HG03460 (cell line): ENCODE measurements at regions not wholly inside any gene's neighbourhood (a gene's known extent, or its start where the extent isn't known, plus 50 kb on each side); places are given as distances from the start of the nearest gene placed in this dataset.

Experiments
- ATAC-seq: cut with Tn5 transposase; IDR thresholded peaks from one replicate; pipeline ENCODE4 v1.9.1; 2021; ENCODE audit not compliant: unreplicated experiment

DNA sequence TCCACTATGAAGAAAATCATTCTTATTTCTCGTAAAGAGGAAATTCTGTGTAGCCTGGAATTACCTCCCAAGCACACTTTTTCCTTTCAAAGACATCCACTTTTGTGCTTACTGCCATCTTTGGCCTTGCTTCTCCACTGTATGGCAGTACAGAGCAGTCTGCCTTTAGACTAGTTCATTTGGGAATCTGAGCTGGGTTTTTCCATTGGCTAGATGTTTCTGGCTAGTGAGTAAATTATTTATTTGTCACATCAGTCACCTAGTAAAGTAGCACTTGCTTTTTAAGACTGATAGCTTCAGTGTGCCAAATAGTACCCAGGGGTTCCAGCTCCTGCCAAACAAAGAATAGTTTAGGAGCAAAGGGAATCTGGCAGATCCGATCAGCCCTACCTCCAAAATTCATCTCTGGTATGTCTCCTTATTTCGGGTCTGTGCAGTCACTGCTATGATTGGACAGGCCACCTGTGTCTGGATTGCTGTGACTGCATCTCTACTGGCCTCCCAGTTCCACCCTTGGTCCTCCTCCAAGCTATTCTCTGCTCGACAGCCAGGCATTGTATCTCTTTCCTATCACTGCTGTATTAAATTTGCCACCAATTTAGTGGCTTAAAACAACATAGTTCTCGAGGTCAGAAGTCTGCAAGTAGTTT, 97.6 kb downstream of the NUDT12 start:
- ATAC-seq: no peak

DNA sequence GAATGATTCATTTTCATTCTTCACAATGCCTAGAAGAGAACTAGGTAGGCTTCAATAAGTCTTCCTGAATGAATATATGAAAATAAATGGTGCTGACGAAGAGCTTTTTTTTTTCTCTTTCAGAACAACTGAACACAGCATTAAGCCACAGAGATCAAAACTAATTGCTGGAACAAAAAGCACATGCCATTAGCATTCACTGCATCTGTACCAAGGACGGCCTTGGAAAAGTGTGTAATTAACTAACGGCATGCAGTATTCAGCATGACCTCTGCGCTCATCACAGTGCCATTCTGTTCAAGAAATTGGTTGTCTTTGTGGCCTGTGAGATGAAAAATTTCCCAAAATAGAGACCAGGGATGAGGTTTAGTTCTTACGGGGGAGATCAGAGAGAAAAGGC, 99.3 kb downstream of the NUDT12 start:
- ATAC-seq: no peak

DNA sequence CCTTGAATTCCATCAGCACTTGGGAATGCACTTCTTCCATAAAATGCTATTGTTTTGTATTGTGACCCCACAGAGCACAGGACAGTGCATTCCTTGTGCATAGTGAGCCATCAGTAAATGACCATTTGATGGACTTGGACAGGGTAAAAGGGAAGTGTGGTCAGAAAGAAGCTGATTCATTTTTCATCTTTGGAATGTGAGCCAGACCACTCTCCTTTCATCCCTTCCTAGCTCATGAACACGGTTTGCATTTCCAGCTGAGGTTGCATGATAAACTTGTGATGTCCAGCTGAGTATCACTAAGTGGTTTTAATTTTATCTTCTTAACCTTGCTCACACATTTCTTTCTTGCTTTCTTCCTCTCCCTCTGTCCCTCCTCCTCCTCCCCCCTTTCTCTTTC, 101.3 kb downstream of the NUDT12 start:
- no peak for ATAC-seq

DNA sequence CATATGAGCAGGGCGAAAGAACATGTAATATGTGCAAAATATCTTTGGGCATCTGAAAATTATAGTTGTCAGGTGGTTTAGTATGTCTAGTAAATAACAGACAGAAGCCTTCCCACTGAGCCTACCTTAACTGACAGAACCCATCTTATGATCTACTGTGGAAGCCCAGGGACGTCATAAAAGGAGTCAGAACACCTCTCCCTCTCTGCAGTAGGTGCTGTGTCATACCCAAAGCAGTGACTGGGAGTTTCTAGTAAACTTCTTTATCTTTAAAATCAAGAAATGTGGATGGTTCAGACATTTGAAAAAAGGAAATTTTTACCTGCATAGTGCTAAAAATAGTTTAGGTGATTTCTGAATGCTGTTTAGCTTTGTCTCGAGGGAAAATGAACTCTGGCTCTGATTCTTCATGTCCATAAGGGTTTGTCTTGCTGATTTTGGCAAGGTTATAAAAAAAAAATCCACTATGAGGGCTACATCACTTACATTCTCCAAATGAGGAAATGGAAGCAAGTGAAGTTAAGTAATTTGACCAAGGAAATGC, 104.0 kb downstream of the NUDT12 start:
- ATAC-seq: no peak

DNA sequence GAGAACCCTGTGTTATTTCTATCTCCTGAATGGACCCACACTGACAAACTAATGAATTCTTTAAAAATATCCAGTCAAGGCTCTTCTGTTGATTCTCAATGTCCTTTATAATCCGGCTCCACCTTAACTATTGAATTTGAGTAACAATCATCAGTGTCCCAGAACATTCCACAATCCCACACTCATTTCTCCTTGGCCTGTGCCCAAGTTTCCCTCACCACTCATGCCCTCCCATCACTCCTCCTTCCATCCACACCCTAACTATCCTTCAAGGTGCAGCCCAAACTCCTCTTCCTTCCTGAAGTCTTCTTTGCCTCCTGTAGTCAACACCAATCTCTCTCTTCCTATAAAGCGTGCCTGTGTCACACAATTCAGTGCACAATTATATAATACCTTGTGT, 106.1 kb downstream of the NUDT12 start:
- no peak for ATAC-seq

DNA sequence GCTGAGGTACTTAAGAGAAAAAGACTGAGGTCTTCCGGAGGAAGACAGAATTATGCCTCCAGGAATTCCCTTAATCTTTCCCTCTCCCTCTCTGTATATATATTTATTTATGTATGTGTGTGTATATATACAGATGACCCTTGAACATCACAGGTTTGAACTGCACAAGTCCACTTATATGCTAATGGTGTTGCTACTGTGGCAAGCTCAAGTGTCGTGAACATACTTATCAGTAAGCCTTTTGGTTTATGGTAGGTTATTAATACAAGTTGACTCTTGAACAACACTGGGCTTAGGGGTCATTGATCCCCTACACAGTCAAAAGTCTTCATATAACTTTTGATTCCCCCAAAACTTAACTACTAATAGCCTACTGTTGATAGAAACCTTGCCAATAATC, 106.8 kb downstream of the NUDT12 start:
- ATAC-seq: no peak

DNA sequence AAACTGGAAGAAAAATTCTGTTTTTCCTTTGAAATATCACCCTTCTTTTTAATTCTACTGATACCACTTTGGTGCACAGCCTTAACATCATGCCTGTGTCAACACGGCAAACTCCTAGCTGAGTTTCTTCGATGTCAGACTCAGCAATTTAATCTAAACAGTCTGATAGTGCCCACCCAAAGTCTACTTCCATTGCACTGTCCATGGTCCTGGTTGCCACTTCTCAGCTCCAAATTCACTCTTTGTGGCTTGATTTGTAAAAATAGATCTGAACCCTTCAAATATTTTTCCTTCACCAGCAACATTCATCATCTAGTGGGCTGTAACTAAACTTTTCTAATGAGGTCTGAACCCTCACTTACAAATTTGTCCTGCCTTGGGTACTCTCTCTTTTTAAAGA, 107.8 kb downstream of the NUDT12 start:
- ATAC-seq: no peak

DNA sequence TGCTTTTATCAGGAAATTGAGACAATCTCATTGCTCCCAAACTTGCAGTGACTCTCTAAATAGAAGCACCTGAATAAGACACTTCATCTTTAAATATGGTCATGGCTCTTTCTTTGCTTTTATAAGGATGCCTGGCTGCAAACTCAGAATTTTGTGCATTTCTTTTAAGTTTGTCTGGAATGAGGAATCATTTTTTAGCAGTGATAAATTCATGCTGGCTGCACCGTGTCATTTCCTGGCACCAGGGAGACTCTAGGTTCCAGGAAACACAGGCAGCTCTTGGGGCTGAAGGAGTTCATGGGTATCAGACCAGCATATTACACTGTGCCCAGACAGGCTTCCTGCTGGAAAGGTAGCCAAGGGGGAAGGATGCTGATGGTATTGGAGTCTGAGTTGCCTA, 109.9 kb downstream of the NUDT12 start:
- no peak for ATAC-seq

DNA sequence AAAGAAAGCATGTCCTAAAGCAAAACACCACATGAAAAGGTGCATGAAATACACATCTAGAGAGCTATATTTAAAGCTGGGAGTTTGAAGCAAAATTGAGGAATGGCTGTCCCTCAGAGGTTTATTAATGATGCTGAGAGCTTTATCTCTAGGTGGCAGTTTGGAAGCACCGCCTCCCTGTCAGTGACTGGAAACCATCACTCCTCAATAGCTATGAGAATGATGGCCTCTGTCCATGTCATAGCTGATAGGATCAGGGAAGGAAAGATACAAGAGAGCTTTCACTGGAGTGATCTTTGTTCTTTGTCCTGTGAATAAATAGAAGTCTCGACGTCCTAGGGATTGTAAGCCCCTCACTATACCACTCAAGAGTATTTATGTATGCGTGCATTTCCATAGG, 110.5 kb downstream of the NUDT12 start:
- no peak for ATAC-seq

DNA sequence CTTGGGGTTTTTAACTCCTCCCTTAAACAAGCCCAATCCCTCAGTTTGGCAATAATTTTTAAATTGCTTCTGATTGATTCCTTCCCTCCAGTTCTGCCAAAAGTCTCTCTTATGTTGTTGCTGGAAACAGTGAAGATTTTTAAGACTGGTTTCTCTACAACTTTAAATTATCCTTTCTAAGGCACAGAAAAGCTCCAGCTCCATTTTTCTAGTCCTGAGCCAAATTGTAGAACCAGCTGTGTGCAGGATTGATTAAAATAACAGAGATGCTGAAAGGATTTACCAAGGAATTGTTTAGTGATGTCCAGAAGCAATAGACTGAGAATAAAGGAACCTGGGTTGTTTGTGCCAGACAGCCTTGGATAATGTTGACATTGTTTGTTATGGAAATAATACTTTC, 111.3 kb downstream of the NUDT12 start:
- ATAC-seq: no peak

DNA sequence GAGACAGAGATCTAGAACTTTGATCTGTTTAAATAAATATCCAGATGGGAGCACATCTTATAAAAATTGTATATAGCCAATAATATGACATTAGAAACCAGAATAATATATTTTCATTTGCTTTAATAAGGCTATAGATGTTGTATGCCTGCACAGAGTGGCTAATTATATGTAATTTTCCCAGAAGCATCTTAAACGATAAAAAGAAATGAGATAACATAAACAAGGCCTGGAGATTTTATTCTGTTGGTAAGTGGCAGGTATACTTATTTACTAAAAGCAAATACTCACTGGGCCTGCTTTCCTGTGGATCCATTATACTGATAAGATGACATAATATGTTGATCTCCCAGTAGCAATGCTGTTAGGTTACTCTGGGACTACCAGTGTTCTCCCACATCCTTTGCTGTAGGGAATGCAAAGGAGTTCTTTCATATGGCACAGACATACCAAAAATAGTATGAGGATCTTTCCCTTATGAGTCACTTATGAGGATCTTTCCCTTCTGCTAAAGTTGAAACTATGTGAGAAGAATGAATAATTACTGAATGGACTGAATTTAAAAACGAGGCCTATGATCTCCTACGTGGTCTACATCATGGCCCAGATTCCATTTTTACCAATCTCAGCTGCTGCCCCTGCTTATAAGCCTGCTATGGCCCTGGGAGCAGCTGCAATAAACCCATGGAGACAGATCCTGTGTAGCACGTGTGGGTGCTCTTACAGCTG, 112.1 kb downstream of the NUDT12 start:
- no peak for ATAC-seq

DNA sequence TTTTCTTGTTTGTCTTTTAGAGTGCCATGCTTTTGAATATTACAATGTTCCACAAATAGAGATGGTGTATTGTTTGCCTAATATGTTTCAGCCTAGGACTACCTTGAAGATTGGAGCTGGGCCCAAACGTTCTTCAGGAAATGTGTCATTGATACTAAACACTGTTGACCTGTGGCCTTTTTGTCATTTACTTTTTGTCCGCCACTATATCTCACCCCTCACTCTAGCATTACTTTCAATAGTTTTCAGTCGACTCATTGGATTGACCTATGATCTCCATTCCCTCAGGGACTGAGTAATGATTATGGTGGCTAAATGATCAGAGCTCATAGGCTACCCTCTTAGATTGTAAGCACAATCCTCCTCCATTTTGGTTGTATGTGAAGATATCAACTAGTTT, 115.8 kb downstream of the NUDT12 start:
- no peak for ATAC-seq

DNA sequence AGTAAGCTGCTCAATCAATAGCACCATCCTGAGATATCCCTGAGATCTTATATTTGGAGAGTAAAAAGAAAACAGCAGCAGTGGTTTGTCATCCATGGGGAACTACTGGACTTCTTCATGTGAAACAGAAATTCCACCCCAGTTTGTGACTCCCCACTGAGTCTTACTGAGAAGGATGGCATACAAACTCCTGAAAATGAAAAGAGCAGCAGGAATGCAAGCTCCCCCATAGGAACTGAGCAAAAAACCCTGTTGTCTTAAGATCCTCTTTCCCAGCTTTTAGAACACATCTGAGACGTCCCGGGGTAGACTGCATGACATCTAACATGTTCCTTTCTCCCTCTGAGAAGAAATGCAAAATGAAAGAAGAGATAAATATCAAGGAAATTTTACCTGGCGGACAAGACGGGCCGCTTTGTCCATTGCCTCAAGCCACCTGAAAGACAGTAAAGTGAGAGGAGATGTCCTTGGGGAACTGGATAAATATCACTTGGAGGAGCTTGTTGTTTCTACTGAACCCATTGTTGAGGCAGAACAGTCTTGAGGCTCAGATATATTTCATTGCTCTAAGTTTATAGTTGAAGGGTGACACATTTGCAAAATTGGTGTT, 117.1 kb downstream of the NUDT12 start:
- no peak for ATAC-seq

DNA sequence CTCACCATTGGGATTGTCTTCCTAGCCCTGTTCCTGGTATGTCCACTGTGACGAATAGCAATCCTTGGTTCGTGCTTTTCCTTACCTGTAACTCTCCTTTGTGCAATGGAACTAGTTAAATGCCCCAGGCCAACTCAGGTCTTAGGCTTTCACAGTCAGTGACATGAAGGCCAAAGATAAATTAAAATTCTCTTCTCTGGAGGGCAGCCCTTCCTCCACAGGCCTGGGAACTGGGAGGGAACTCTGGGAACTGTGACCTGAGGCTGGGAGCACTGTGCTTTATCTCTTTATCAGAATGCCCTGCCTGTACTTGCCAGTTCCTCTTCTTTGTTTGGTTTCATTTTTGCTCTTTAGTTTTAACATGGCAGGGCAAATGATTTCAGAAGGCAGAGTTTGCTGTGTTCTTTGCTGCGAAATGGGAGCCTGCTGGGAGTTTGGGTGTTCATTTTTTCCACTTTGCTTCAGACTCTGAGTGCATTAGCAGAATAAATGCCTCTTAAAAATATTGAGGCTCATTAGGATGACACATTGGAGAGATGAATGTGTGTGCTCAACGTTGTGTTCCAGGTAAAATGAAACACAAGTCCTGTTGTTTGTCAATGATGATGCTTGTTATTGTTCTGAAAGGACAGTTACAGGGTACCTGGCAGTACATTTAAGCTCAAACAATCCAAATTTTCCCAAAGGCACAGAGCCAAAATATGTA, 118.1 kb downstream of the NUDT12 start:
- ATAC-seq: no peak

DNA sequence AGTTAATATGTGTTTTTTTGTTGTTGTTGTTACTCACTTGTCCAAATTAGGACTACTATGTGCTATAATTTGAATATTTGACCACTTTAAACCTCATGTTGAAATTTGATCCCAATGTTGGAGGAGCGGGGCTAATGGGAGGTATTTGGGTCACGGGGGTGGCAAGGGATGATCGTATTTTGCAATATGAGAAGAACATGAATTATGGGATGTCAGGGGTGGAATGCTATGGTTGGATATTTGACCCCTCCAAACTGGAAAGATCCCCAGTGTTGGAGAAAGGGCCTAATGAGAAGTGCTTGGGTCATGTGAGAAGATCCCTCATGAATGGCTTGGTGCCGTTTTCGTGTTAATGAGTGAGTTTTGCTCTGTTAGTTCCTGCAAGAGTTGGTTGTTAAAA, 119.8 kb downstream of the NUDT12 start:
- ATAC-seq: no peak

DNA sequence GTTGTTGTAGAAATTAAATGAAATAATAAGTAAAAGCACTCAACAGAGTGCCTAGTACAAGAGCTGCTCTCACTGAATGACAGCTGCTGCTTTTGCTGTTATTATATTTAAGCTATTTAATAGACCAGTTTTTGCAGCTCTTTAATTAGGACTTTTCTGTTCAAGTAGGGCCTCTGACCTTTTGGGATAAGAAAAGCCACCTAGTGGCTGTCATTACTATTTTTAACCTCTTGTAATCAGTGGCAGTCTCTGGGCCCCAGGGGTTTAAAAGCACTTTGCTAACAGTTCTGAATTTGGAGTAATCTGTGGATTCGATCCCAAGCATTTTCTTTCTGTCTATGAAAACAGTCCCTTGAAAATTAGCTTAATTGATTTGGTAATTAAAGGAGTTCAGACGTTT, 121.1 kb downstream of the NUDT12 start:
- ATAC-seq: no peak

DNA sequence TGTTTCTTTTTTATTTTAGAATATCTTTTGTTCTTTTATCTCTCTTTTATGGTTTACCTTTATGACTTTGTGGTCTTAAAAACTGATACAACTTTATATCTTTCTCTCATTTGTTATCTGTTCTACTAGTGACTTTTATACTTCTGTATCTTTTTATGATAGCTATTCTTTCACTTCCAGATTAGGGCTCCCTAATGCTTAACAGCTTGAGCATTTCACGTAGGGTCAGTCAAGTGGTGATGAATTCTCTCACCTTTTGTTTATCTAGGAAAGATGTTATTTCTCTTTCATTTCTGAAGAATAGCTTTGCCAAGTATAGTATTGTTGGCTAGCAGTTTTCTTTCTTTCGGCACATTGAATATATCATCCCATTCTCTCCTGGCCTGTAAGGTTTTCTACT, 123.6 kb downstream of the NUDT12 start:
- ATAC-seq: no peak

DNA sequence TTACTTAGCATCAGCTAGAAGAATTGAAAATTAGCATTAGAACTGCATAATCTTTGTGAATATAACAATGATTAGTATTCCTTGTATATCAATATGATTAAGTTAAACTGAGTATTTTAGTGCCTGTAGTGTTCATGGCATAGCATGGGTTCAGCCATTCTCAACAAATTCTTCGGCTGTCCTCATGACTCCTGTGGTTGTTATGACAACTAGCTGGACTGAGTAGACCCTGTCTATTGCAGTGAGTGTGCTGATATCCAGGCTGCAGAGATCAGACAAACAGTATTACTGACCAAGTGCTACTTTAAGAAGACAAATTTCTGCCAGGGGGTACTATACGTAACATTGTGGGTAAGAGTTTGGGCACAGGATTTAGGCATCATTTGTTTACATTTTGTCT, 125.9 kb downstream of the NUDT12 start:
- no peak for ATAC-seq

DNA sequence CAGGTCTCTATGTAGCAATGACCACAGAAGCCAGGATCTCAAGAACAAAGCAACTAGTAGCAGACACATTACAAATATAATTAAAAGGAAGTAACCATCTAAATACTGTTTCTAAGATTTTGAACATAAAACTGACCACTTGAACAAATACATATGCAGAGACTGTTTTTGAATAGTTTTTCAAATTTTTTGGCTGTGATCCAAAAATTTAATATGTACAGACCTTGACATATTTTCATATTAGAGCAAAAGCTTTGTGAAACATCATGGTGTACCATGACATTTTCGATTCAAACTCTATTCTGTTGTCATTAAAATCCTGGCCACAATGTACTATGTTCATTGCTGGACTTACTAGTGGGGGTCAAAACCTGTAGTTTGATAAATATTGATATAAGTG, 126.5 kb downstream of the NUDT12 start:
- no peak for ATAC-seq

DNA sequence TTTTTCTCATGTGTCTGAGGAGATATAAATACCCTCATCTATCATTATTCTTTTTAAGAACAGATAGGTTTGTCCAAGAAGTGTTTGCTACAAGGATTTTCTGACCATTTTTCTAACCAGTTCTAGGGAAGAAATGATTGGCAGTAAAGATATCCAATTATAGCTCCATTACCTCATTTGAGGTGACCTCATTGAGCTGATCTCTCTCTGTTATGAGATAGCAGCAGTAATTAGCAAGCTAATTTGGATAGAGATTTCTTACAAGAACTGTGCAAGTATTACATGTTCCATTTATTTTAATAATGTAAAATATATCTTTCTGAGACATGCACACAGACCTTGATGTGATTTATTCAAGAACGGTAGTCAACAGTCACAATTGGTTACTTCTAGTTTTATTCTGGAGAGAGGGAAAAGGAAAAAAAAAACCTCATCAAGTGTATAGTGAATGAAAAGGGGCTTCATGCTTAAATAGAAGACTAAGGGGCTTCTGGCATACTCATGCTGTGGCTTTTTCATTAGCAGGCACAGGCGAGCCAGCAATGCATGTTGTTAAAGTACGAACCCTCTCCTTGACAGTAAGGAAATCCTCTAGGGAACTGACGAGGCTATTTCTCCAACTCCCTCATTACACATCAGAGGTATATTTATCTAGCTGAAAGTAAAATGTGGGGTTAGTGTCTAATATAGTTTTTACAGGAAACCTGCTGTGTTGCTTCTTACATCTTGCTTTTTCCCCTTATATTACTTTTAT, 127.3 kb downstream of the NUDT12 start:
- ATAC-seq: no peak

DNA sequence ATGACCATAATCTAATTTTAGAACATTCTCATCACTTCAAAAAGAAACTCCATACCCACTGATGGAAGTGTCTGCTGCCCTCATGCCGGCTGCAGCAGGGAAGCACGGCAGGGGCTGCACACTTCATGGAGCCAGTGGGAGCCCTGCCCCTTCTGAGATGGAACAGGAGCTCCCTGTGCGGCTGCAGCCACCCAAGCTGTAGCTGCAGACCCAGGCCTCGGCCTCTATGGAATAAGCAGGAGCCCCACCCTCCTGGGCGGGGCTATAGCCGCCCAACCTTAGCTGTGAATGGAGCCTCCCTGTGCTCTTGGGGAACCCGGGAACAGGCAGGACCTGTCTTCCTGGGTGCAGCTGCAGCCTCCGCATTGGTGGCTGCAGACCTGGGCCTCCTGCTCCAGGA, 128.5 kb downstream of the NUDT12 start:
- ATAC-seq: no peak
